ENCODE measurements at regions not wholly inside any gene's neighbourhood (a gene's known extent, or its start where the extent isn't known, plus 50 kb on each side); places are given as distances from the start of the nearest gene placed in this dataset.

DNA sequence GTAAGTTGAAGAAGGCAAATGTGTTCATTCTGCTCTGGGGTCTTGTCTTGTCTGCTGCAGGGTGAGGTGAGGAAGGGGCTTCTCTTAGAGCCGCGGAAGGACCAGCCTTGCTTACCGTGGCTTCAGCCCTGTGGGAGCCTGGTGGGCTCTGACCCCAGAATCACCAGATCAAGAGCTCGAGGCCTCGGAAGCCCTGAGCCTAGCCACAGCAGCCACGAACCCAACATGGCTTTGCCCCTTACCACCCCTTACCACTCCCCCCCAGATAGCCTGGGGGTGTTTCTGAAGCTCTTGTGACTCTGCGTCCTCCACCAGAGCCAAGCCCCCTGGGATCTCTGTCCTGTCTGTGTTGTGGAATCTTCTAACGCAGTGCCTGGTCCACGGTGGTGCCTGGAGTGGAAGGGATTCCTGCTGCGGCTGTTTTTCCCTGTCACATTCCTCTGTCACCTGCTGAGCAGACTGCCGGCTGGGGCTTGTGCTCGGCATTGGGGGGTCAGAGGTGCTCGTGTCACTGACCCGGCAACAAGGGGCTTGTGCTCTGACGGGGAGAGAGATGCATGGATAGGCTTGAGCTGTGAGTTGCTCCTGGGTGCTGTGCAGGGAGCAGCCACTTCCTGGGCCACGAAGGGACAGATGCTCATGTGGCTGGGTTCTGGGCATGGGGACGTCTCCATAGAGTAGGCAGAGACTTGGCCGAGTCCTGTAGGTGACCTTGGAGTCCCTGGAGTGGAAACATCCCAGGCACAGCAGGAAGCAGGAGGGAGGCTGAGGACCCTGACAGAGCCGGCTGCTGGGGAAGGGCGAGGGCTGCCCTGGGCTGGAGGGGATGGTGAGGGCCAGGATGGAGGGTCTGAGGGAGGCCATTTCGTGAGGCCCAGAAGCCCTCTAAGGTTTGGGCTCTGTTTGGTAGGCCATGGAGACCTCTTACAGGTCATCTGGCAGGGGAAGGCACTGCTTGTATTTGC is 316.0 kb downstream of the QKI start:
- TF ChIP-seq, protein P1, sequence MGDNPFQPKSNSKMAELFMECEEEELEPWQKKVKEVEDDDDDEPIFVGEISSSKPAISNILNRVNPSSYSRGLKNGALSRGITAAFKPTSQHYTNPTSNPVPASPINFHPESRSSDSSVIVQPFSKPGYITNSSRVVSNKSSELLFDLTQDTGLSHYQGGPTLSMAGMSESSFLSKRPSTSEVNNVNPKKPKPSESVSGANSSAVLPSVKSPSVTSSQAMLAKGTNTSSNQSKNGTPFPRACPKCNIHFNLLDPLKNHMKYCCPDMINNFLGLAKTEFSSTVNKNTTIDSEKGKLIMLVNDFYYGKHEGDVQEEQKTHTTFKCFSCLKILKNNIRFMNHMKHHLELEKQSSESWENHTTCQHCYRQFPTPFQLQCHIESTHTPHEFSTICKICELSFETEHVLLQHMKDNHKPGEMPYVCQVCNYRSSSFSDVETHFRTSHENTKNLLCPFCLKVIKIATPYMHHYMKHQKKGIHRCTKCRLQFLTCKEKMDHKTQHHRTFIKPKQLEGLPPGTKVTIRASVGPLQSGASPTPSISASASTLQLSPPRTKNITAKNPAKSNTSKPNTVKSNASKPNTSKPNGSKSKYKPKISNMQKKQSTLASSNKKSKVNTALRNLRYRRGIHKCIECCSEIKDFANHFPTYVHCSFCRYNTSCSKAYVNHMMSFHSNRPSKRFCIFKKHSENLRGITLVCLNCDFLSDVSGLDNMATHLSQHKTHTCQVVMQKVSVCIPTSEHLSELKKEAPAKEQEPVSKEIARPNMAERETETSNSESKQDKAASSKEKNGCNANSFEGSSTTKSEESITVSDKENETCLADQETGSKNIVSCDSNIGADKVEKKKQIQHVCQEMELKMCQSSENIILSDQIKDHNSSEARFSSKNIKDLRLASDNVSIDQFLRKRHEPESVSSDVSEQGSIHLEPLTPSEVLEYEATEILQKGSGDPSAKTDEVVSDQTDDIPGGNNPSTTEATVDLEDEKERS (CRISPR knock-in tag; IDR thresholded peaks at IDR 0.05) = no peak
- TF ChIP-seq, protein P2, sequence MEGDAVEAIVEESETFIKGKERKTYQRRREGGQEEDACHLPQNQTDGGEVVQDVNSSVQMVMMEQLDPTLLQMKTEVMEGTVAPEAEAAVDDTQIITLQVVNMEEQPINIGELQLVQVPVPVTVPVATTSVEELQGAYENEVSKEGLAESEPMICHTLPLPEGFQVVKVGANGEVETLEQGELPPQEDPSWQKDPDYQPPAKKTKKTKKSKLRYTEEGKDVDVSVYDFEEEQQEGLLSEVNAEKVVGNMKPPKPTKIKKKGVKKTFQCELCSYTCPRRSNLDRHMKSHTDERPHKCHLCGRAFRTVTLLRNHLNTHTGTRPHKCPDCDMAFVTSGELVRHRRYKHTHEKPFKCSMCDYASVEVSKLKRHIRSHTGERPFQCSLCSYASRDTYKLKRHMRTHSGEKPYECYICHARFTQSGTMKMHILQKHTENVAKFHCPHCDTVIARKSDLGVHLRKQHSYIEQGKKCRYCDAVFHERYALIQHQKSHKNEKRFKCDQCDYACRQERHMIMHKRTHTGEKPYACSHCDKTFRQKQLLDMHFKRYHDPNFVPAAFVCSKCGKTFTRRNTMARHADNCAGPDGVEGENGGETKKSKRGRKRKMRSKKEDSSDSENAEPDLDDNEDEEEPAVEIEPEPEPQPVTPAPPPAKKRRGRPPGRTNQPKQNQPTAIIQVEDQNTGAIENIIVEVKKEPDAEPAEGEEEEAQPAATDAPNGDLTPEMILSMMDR (CRISPR knock-in tag; IDR thresholded peaks at IDR 0.05) = no peak

All from HepG2 (cell line).